ENCODE measurements at regions not wholly inside any gene's neighbourhood (a gene's known extent, or its start where the extent isn't known, plus 50 kb on each side); places are given as distances from the start of the nearest gene placed in this dataset.

DNA sequence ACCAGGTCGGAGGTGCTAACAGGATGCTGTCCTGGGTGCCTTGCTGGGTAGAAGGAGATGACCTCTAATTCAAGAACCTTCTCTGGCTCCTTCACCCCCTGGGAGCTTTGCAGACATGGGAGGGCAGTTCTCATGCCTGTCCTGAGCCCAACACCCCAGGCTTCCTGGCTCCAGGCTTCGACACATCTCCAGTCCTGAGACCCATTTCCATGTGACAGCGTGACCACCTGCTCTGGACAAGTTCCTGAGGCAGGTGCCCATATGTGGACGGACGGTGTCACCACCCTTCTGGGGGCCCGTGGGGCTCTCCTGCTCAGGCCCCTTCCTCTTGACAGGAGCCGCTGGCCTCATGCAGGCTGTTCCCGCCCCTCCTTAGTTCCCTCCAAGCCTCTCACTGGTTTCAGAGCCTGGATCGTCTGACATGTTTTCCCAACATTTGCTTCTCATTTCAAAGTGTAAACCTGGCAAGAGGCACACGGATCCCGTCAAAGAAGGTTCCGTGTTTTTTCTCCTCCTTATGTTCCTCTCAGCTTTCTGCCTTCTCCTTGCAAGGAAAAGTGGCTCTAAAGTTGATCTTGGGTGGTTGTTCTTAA lies 291.9 kb upstream of the RTL1 start:
- Histone ChIP-seq H3K79me2 (ENCODE audit: insufficient read depth, low read length) (no peaks in the 10 kb centered on the region), H3K9ac (ENCODE audit: low read length) (no peak overlapping the region), H3K27me3 (ENCODE audit: low read length) (no peaks in the 10 kb centered on the region), H4K20me1 (ENCODE audit: low read depth, low read length) (no peaks in the 10 kb centered on the region), H3K27ac (ENCODE audit: low read depth, low read length) (no peak overlapping the region), H3K4me3 (ENCODE audit: insufficient read depth, low read length, poor library complexity, severe bottlenecking) (no peak overlapping the region), H3F3A (ENCODE audit: insufficient read depth) (no peaks in the 10 kb centered on the region), H3K4me2 (ENCODE audit: low read depth, low read length, poor library complexity, severe bottlenecking) (no peak overlapping the region), H3K9me3 (ENCODE audit: insufficient read depth, low read length) (no peaks in the 10 kb centered on the region), H3K9me2 (replicated peaks; ENCODE audit: insufficient read depth, low read length) (no peaks in the 10 kb centered on the region), H2AFZ (ENCODE audit: low read depth, low read length, severe bottlenecking) (no peak overlapping the region), H3K36me3 (ENCODE audit: low read length) (no peaks in the 10 kb centered on the region)
- TF ChIP-seq, protein P1, sequence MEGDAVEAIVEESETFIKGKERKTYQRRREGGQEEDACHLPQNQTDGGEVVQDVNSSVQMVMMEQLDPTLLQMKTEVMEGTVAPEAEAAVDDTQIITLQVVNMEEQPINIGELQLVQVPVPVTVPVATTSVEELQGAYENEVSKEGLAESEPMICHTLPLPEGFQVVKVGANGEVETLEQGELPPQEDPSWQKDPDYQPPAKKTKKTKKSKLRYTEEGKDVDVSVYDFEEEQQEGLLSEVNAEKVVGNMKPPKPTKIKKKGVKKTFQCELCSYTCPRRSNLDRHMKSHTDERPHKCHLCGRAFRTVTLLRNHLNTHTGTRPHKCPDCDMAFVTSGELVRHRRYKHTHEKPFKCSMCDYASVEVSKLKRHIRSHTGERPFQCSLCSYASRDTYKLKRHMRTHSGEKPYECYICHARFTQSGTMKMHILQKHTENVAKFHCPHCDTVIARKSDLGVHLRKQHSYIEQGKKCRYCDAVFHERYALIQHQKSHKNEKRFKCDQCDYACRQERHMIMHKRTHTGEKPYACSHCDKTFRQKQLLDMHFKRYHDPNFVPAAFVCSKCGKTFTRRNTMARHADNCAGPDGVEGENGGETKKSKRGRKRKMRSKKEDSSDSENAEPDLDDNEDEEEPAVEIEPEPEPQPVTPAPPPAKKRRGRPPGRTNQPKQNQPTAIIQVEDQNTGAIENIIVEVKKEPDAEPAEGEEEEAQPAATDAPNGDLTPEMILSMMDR (IDR thresholded peaks at IDR 0.05; ENCODE audit: insufficient read depth, low read length, poor library complexity, severe bottlenecking): no peak
- no peak for TF ChIP-seq EZH2phosphoT487 (conservative IDR thresholded peaks at IDR 0.05; ENCODE audit: low read length)

DNA sequence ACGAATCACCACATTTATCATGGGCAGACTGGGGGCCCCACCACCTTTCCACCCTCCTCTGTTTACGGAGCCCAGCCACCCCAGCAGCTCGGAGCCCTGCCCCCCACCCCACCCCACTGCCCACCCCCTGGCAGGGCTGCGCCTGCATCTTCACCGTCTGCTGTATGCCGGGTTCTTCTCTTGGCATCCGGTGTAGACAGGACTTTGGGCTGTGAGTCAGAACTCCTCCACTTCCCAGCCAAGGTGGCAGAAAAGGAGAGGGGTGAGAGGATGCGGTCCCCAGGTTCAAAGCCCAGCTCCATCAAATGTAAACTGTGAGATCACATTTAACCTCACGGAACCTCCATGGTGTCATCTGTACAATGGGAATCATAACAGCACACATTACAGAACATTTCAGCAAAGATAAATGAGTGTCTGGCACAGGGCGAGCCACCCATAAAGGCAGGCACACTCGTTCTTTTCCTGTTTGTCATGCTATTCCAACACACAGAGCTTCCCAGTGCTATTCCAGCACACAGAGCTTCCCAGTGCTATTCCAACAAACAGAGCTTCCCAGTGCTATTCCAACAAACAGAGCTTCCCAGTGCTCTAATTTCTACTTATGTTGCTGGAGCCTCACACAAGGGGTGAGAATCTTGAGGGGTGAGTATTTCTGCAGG lies 292.7 kb upstream of the RTL1 start:
- Histone ChIP-seq H3K9ac (ENCODE audit: low read length) (no peak overlapping the region), H3K79me2 (ENCODE audit: insufficient read depth, low read length) (no peaks in the 10 kb centered on the region), H3K9me2 (replicated peaks; ENCODE audit: insufficient read depth, low read length) (no peaks in the 10 kb centered on the region), H3K36me3 (ENCODE audit: low read length) (no peaks in the 10 kb centered on the region), H3K27ac (ENCODE audit: low read depth, low read length) (no peak overlapping the region), H2AFZ (ENCODE audit: low read depth, low read length, severe bottlenecking) (no peak overlapping the region), H3K4me3 (ENCODE audit: insufficient read depth, low read length, poor library complexity, severe bottlenecking) (no peak overlapping the region), H3K4me2 (ENCODE audit: low read depth, low read length, poor library complexity, severe bottlenecking) (no peak overlapping the region), H3F3A (ENCODE audit: insufficient read depth) (no peaks in the 10 kb centered on the region), H3K27me3 (ENCODE audit: low read length) (no peaks in the 10 kb centered on the region), H3K9me3 (ENCODE audit: insufficient read depth, low read length) (no peaks in the 10 kb centered on the region), H4K20me1 (ENCODE audit: low read depth, low read length) (no peaks in the 10 kb centered on the region)
- TF ChIP-seq EZH2phosphoT487 (conservative IDR thresholded peaks at IDR 0.05; ENCODE audit: low read length): no peak

DNA sequence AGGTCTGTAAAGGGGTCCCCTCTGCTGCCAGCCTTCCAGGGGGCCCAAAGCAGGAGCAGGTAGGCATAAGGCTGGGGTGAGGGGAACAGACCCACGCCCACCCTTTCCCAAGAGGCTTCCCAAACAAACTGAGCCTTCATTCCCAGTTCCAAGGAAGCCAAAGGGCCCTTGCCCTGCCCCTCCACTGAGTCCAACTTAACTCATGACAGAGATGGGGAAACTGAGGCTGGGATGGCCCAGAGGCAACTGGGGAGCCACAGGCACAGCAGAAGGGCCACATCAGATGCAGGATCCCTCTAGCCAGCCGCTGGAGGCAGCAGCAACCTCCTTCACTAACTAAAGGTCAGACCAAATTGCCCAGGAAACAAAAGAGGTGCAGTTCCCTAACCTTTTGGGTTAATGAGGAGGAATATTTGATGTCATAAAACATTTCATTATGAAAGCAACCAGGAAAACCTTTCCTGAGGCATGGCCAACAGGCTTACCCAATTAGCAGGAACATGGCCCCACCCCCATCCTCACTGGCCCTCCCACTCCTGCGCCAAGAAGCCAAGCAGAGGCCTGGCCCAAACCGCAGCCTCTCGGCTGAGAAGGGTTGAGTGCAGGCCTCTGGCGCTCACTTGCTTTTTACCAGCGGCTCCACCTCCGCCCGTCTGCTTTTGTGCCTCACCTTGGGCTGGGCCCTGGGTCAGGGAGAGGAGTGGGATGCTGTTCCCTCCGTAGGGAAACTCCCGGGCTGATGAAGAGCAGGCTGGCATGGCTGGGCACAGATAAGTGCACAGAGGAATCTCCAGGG lies 293.5 kb upstream of the RTL1 start:
- no peak overlapping the region for H3K9ac ChIP-seq (ENCODE audit: low read length)
- H3K4me2 ChIP-seq (ENCODE audit: low read depth, low read length, poor library complexity, severe bottlenecking): no peak overlapping the region
- H3K27ac ChIP-seq (ENCODE audit: low read depth, low read length): no peak overlapping the region
- H3K36me3 ChIP-seq (ENCODE audit: low read length): no peaks in the 10 kb centered on the region
- no peaks in the 10 kb centered on the region for H3K79me2 ChIP-seq (ENCODE audit: insufficient read depth, low read length)
- no peaks in the 10 kb centered on the region for H3K9me3 ChIP-seq (ENCODE audit: insufficient read depth, low read length)
- H3F3A ChIP-seq (ENCODE audit: insufficient read depth): no peaks in the 10 kb centered on the region
- no peak overlapping the region for H2AFZ ChIP-seq (ENCODE audit: low read depth, low read length, severe bottlenecking)
- H3K4me3 ChIP-seq (ENCODE audit: insufficient read depth, low read length, poor library complexity, severe bottlenecking): no peak overlapping the region
- no peaks in the 10 kb centered on the region for H3K27me3 ChIP-seq (ENCODE audit: low read length)
- no peaks in the 10 kb centered on the region for H4K20me1 ChIP-seq (ENCODE audit: low read depth, low read length)
- no peaks in the 10 kb centered on the region for H3K9me2 ChIP-seq (replicated peaks; ENCODE audit: insufficient read depth, low read length)
- no peak for TF ChIP-seq EZH2phosphoT487 (conservative IDR thresholded peaks at IDR 0.05; ENCODE audit: low read length)
- TF ChIP-seq, protein P1 (IDR thresholded peaks at IDR 0.05; ENCODE audit: insufficient read depth, low read length, poor library complexity, severe bottlenecking): no peak
